HG03439 (cell line): ENCODE measurements at regions not wholly inside any gene's neighbourhood (a gene's known extent, or its start where the extent isn't known, plus 50 kb on each side); places are given as distances from the start of the nearest gene placed in this dataset.
"Not testable (repeated sequence)": the region's sequence is repeated elsewhere in the genome, so short reads cannot be mapped to it uniquely, and the experiment has no call there.

Experiments
- ATAC-seq: cut with Tn5 transposase; IDR thresholded peaks from one replicate; pipeline ENCODE4 v1.9.1; 2021; ENCODE audit warnings: mild to moderate bottlenecking, moderate library complexity; ENCODE audit not compliant: unreplicated experiment

DNA sequence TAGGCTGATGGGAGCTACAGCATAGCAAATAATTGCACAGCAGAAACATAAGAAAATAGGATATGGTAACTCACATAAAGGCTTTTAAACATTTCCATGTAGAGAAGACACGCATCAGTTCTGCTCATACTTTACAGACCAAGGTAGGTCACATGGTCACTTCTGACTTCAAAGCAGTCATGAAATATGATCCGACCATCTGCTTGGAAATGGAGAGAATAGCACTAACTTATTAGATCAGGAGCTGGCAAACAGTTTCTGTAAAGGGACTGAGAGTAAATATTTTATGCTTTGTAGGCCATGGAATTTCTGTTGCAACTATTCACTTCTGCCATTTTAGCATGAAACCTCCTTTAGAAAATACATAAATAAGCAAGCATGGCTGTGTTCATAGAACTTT, 936.6 kb upstream of the FANCL start:
- no peak for ATAC-seq

DNA sequence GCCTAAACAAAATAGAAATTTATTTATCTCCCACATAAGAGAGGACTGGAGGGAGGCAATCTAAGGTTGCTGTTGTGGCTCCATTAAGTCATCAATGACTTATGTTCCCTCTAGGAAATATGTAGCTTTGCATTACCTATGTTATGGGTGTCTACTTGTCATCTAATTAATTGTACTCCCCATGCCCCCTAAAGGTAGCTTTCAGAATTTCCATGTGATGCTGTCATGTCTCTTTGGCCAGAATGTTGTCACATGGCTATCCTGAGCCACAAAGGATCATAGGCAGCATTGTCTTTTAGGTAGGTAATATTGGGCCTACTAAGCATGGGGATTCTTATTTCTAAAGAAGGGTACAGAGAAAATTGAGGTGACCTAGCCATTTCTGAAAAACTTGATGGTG, 935.6 kb upstream of the FANCL start:
- no peak for ATAC-seq

DNA sequence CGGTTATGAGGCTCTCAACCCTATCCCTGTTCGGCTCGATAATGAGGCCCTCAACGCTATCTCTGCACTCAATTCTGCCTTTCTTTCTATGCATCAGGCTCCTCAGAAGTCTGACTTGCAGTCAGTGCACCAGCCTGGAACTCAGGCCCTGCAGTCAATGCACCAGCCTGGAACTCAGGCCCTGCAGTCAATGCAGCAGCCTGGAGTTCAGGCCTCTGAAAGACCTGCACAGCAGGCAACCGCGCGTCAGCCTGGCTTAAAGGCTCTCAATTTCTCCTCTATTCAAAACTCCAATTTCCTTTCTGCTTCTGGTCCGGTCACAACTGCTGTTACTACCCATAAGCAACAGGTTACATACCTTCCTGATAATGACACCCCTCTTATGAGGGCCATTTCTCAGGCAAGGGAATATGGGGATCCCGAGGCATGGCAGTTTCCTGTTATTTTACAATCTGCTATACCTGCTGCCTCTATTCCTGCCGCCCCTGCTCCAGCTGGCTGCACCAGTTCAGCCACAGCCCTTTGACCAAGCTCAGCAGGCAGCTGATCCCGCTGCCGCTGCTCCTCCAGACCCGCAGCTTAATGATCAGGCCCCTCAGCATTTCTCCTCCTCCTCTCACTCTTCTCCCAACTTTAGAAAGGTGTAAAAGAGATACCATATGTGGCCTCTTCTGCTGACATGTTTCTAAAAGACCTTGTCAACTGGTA, 933.6 kb upstream of the FANCL start:
- no peak for ATAC-seq

DNA sequence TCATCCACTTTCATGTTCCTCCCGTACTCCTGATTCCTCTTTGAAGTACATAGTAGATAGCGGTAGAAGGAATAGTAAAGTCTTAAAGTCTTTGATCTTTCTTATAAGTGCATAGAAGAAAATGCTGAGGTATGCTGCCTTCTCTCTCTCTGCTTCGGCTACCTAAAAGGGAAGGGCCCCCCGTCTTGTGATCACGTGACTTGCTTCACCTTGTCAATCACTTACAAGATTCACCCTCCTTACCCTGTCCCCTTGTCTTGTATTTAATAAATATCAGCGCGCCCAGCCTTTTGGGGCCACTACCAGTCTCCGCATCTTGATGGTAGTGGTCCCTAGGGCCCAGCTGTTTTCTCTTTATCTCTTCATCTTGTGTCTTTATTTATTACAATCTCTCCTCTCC, 932.2 kb upstream of the FANCL start:
- ATAC-seq, result no peak

DNA sequence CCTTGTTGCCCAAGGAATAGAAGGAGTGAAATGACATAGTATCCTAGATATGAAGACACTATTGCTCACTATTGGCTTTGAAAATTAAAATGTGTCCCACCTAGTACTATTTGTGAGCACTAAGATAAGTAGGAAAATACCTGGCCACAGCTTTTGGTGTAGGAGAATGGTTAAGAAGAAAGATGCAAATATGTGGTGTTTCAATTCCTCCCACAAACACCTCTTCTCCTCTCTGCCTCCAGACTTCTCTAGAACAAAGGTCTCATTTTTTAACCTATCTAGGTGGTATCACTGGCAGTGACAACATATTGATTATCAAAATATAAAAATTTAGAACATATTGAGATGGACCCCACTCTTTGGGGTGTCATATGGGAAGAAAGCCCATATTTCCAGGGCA, 929.9 kb upstream of the FANCL start:
- no peak for ATAC-seq

DNA sequence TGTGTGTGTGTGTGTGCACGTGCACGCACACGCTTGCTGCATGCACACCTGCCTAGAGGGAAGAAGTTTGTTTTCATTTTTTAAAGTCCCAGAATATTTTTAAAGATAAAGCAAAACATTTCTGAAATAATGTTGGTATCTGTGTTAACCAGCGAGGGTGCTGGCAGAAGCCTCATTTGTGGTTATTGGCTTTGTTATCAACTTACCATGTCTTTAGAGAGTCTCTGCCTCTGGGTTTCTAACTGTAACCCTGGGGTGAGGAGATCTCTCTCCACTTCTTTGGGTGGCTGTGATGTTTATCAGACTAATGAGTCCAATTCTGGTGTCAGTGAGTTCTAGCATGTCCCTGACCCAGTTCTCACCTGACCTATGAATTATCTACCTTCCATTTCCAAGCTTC, 927.6 kb upstream of the FANCL start:
- no peak for ATAC-seq

DNA sequence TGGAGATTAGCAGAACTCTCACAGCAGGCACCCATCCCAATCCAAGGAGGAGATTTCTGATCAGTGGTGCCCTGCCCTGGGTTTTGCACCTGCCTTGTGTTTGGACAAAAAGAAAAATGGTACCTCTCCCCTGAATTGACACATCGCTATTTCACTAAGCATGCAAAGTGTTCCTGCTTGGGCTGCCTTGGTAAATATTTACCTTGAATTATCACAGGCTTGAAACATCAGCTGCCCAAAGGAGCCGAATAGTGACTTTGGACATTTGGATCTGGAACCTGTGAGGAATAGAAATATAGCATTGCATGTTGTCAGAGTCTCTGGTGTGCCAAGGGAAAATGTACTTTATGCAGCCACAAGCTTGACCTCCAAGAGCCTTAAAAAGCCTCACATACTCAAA, 926.4 kb upstream of the FANCL start:
- no peak for ATAC-seq

DNA sequence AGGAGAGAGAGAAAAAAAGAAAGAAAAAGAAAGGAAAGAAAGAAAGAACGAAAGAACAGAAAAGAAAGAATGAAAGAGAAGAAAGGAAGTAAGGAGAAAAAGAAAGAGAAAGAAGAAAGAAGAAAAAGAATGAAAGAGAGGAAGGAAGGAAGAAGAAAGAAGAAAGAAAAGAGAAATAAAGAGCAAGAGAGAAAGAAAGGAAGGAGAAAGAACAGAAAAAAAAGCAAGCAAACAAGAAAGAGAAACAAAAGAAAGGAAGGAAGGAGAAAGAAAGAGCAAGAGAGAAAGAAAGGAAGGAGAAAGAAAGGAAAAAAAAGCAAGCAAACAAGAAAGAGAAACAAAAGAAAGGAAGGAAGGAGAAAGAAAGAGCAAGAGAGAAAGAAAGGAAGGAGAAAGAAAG, 916.8 kb upstream of the FANCL start:
- not testable (repeated sequence) for ATAC-seq

DNA sequence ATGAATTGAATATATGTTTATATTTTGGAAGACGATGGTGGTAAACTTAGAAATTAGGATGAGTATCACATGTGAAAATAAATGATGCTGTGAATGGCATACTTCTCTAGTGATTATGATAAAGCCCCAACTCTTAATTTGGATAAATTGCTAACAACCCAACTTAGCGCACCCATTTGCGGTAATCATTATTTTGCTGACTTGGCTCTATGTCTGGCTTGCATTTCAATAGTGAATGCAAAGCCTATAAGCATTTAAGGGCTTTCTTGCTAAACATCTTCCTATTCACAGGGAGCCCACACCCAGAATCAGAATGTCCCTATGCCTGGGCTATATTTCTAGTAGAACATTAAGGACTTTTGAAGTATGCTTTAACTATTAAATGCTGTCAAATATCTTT, 910.7 kb upstream of the FANCL start:
- ATAC-seq, result no peak

DNA sequence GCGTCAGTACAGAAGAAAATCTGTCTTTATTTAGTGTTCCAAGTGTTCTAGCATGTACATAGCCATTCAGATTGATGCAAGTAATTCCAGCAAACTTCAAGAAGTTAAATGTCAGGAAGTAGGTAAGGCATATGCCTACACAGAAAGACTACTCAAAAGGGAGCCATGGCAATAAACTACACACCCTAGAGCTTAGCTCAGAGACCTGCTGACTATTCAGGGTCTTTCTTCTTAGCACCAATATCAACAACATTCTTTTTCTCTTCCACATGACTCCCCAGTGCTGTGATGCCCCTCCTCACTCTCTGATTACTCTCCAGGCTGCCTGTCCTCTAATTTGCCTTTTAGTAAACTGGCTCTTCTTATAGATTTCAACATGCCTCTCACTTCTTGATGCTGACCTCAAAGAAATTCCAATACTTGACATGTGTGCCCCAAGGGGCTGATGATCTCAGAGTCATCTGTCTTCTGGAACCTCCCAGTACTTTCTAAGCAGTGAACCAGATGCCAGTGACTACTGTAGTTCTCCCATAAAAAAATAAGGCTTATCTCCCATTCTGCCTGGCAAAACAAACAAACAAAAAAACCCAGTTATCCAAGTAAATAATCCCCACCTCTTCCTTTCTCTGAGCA, 909.2 kb upstream of the FANCL start:
- ATAC-seq, result no peak

DNA sequence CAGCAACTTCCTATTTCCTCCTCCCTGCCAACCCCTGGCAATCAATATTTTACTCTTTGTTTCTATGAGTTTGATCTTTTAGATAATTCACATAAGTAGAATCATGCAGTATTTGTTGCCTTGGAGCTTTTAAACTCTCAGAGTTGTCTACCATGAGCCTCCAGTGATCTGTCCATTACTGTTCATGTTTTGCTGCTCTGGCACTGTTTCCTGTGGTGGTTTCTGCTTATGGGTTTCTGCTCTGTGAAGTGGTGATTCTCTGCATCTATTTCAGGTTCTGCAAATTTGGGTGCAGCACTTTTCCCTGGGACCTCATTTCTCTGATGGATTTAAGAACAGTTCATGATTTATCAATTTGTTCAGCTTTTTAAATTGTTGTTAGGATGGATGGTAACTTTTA, 908.1 kb upstream of the FANCL start:
- no peak for ATAC-seq

DNA sequence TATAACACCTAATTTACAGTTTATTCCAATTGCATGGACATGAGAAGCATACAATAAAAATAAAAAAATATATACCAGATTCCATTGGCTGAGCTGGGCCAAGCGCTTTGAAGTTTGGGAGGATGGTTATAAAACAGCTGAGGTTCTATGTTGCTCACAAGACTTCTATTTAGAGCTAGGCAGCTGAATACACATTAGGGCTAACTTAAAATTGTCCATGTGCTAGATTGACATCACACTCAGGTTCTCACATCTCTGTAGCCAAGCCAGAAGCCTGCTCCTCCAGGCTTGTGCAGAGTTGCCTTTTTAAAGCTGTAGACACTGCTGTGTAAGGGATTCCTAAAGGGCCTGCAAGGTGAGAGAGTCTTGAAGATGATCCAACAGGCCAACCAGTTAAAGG, 871.1 kb upstream of the FANCL start:
- no peak for ATAC-seq

DNA sequence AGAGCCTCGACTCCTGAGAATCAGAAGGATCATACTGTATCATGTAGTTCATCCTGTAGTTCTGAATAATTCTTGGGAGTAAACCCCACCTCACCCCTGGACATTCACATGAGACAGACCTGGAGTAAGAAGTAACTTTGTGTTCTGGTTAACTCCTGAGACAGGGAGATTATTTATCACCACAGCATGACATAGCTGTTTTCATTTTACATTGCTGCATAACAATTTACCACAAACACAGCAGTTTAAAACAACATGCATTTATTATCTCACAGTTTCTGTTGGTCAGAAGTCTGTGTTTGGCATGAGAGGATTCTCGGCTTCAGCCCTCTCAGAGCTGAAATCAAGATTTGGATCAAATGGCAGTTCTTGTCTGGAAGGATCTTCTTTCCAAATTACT, 855.8 kb upstream of the FANCL start:
- no peak for ATAC-seq

DNA sequence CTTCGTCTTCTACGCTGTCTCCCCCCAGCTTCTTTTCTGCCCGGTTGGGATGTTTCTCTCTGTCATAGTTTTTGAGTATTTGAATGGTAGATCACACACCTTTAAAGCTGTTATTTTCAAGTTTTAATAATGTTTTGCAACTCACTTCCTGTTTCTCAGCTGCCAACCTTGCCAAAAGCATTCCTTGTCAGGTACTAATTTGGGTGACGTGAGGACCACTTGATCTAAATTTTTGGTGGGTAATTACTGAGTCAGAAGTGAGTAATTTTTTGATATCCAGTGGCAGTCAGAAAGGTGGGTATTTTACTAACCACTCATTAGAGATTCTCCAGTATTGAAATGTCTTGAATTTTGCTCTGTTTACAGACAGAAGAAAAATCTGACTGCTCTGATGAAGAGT, 852.4 kb upstream of the FANCL start:
- no peak for ATAC-seq

DNA sequence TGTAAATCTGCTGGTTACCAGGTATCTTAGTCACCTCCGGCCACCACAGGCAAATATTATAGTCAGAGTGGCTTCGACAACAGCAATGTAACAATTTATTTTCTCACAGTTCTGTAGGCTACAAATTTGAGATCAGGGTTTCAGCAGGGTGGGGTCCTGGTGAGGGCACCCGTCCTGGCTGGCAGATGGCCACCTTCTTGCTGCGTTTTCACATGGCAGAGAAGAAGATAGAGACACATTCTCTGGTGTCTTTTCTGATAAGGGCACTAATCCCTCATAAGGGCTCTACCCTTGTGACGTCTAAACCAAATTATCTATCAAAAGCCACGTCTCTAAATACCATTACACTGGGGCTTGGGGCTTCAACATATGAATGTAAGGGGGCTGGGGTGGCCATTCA, 843.2 kb upstream of the FANCL start:
- ATAC-seq, result no peak

DNA sequence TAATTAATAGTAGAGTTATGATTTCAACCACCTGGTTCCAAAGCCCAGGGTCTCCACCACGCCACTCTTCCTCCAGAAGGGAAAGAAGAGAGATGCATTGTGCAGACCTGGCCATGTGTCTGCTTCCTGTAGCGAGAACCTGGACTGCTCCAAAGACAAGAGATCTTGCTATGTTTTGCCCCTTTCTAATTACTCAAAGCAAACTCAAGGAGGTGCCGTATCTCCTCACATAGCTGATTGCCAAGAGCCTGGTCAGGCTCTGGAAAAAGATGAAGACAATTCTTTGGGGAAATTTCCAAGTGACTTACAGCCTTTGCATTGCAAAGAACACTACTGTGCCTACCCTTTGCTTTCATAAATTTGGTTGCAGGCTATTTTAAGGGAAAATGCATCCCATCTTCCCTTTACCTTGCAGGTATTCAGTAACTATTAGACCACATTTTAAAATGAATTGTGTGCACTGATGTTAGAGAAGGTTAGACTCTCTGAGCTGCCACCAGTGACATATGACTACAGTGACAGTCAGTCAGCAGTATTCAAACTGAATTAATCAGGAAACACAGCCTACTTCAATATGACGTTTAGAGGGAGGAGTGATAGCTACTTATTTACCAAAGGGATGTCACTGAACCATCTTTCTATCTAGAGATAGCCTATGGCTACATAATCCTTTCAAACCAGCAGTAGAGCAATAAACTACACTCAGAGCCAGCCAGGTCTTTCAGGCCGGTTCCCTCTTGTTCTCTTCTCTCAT, 842.1 kb upstream of the FANCL start:
- ATAC-seq, result no peak

DNA sequence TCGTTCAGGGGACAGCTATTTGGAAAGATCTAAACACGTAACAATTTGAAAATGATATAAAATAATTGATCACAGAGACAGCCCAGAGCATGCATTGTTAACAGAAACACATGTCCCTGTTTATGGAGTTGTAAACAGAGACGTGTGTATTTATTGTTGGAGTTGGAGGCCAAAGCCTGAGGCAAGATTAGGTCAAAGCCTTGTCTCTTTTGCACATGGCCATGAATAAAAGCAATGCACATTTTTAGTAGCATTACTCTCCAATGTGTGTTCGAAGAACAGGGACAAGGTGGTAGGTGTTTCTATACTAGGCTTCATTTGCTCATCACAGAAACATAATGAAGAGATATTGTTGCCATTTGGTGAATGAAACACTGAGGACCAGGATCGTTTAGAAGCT, 841.5 kb upstream of the FANCL start:
- ATAC-seq, result no peak

DNA sequence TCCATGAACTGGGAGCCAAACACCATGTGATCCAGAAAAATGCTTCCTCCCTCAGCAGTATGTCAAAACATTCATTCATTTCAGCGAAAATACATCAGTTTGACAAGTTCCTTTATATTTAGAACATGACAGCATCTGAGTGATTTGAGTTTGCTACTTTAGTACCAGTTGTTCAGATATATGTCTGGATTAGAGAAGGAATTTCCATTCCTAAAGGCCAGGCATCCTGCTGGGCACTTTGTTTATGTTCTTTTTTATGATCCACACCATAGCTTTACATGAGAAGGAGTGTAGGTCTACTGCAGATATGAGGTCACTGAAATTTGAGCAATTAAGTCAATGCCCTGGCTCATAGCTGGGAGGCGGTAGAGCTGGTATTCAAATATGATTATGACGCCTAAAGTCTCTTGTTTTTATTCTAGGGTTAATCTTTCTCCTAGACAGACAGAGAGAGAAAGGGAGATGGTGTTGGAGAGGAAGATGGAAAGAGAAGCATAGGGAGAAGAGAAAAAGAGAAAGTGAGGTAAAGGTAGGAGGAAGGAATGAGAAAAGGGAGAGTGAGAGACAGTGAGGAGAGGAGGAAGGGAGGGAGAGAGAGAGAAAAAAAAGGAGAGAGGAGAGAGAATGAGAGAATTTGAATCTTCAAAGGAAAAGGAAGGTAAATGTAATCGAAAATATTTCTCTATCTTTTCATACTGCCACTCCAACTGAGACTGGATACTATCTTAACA, 839.5 kb upstream of the FANCL start:
- ATAC-seq, result no peak

DNA sequence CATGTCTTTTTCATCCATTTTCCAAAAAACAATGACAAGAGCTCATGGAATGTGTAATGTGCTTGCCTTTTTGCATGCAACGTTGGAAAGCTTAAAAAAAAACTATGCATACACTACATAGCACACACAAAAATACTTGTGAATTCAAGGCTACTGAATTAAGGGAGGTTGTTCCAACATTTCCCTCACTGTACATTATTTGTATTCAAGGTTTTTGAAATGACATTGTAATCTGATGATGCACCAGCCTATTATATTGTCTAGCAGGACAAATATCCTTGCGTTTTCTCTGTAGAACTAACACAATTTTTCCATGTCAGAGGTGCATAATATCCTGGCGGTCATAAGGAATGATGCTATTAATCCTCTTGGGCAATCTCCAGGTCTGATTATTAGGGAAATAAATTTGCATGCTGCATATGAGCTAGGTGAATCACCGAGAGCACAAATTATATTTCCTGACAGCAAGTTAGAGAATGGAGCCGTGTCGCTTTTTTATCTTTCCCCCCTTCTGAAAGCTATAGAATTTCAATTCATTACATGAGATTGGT, 836.9 kb upstream of the FANCL start:
- ATAC-seq, result no peak

DNA sequence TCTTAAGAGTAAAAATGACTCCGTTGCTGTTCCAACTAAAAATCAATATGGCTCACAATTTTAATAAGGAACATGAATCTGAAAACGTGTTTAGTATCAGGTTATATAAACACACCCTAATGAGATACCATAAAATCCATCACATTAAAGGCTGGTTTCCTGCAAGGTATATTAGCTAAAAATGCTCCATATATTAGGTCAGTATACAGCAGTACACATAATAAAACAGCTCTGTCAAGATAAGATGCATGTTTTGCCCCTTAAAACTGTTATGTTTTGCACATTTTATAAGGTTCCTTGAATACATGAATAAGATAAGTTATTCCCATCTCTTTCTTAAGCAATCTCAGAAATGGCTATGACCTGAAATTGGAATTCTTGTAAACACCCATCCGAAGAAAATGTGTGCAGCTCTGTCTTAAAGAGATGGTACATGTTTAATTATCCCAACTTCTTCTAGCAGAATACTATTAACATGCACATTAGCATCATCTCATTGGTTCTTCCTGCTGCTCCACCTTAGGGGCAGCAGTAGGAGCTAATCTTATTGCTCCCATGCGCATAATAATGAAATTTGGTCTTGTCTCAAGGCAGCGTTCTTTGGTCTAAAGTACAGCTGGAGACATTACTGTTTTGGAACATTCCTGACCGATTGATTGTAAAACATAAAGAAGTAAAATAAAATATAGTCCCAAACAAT, 836.1 kb upstream of the FANCL start:
- ATAC-seq, result no peak
